ENCODE measurements at regions not wholly inside any gene's neighbourhood (a gene's known extent, or its start where the extent isn't known, plus 50 kb on each side); places are given as distances from the start of the nearest gene placed in this dataset.

GRCh38 chr7:54897891-54898290 is 120.9 kb upstream of the EGFR start:
- no peaks in the 10 kb centered on the region for H3K9me3 ChIP-seq (ENCODE audit: low read depth)
- TF ChIP-seq EZH2phosphoT487 (IDR thresholded peaks at IDR 0.05) (no peak), CTCF (IDR thresholded peaks at IDR 0.05) (no peak), EZH2 (IDR thresholded peaks at IDR 0.05) (no peak)
- H3K27me3 Mint-ChIP-seq (ENCODE audit: insufficient read depth, low read depth): no peaks in the 10 kb centered on the region
- no peaks in the 10 kb centered on the region for H3K4me1 ChIP-seq
- no peak overlapping the region for H3K27ac Mint-ChIP-seq
- peaks cover 9% of the 10 kb centered on the region for H3K4me1 Mint-ChIP-seq
- no peak overlapping the region for H3K4me2 ChIP-seq
- no peaks in the 10 kb centered on the region for H3F3A ChIP-seq (ENCODE audit: low read depth)
- no peak overlapping the region for H3K4me3 Mint-ChIP-seq
- no peak overlapping the region for H3K9ac ChIP-seq
- DNase-seq (ENCODE audit: low spot score): no peak
- no peak overlapping the region for H2AFZ ChIP-seq (replicated peaks)
- no peak overlapping the region for H3K4me3 ChIP-seq
- H3K9me3 Mint-ChIP-seq: no peaks in the 10 kb centered on the region
- no peaks in the 10 kb centered on the region for H3K79me2 ChIP-seq (ENCODE audit: low read depth)
- no peaks in the 10 kb centered on the region for H3K27me3 ChIP-seq
- no peaks in the 10 kb centered on the region for H4K20me1 ChIP-seq (ENCODE audit: low read depth)
- H3K27ac ChIP-seq: no peak overlapping the region
- no peaks in the 10 kb centered on the region for H3K36me3 ChIP-seq
- H3K36me3 Mint-ChIP-seq: no peaks in the 10 kb centered on the region

GRCh38 chr7:54898659-54899340 is 120.0 kb upstream of the EGFR start:
- Histone ChIP-seq H4K20me1 (ENCODE audit: low read depth) (no peaks in the 10 kb centered on the region), H3K27ac (no peak overlapping the region), H3K79me2 (ENCODE audit: low read depth) (no peaks in the 10 kb centered on the region), H3K9me3 (ENCODE audit: low read depth) (no peaks in the 10 kb centered on the region), H3F3A (ENCODE audit: low read depth) (no peaks in the 10 kb centered on the region), H3K4me1 (no peaks in the 10 kb centered on the region), H3K9ac (no peak overlapping the region), H2AFZ (replicated peaks) (no peak overlapping the region), H3K27me3 (no peaks in the 10 kb centered on the region), H3K4me3 (no peak overlapping the region), H3K36me3 (no peaks in the 10 kb centered on the region), H3K4me2 (no peak overlapping the region)
- no peak overlapping the region for H3K4me3 Mint-ChIP-seq
- H3K27ac Mint-ChIP-seq: no peak overlapping the region
- no peak for TF ChIP-seq CTCF (IDR thresholded peaks at IDR 0.05)
- no peak for TF ChIP-seq EZH2phosphoT487 (IDR thresholded peaks at IDR 0.05)
- no peak for TF ChIP-seq EZH2 (IDR thresholded peaks at IDR 0.05)
- DNase-seq (ENCODE audit: low spot score): no peak
- no peaks in the 10 kb centered on the region for H3K27me3 Mint-ChIP-seq (ENCODE audit: insufficient read depth, low read depth)
- H3K4me1 Mint-ChIP-seq: peaks cover 1% of the 10 kb centered on the region
- no peaks in the 10 kb centered on the region for H3K9me3 Mint-ChIP-seq
- no peaks in the 10 kb centered on the region for H3K36me3 Mint-ChIP-seq

GRCh38 chr7:54901840-54902239 is 117.0 kb upstream of the EGFR start:
- Histone ChIP-seq H3F3A (ENCODE audit: low read depth) (no peaks in the 10 kb centered on the region), H3K27me3 (no peaks in the 10 kb centered on the region), H3K27ac (no peak overlapping the region), H3K4me2 (no peak overlapping the region), H4K20me1 (ENCODE audit: low read depth) (no peaks in the 10 kb centered on the region), H3K4me3 (no peak overlapping the region), H3K36me3 (no peaks in the 10 kb centered on the region), H3K9ac (no peak overlapping the region), H3K4me1 (no peaks in the 10 kb centered on the region), H3K9me3 (ENCODE audit: low read depth) (no peaks in the 10 kb centered on the region), H3K79me2 (ENCODE audit: low read depth) (no peaks in the 10 kb centered on the region), H2AFZ (replicated peaks) (no peak overlapping the region)
- DNase-seq (ENCODE audit: low spot score): no peak
- no peak overlapping the region for H3K27ac Mint-ChIP-seq
- H3K9me3 Mint-ChIP-seq: no peaks in the 10 kb centered on the region
- H3K36me3 Mint-ChIP-seq: no peaks in the 10 kb centered on the region
- no peaks in the 10 kb centered on the region for H3K27me3 Mint-ChIP-seq (ENCODE audit: insufficient read depth, low read depth)
- H3K4me3 Mint-ChIP-seq: no peak overlapping the region
- no peaks in the 10 kb centered on the region for H3K4me1 Mint-ChIP-seq
- TF ChIP-seq EZH2phosphoT487 (IDR thresholded peaks at IDR 0.05) (no peak), CTCF (IDR thresholded peaks at IDR 0.05) (no peak), EZH2 (IDR thresholded peaks at IDR 0.05) (no peak)

Data from neural progenitor cell (in vitro differentiated cells).